Aorta (tissue), 5 donors: ENCODE measurements at regions not wholly inside any gene's neighbourhood (a gene's known extent, or its start where the extent isn't known, plus 50 kb on each side); places are given as distances from the start of the nearest gene placed in this dataset.

Experiments used
- ATAC-seq: fragments of 200-7000 bp; cut with Tn5 transposase; one replicate; pipeline ENCODE4 v1.9.1; 2022; ENCODE audit warnings: moderate library complexity; ENCODE audit not compliant: low FRiP score
- DNase-seq, 2 donors: peaks; one replicate each; pipeline ENCODE4 v3.0.0-alpha.2; 2020
- H3K27ac ChIP-seq, 2 donors: one replicate each; pipeline ENCODE4 v1.5.1; 2013; ENCODE audit warnings: low read length in 2 of 2, mild to moderate bottlenecking in 2 of 2, moderate library complexity in 2 of 2, control low read depth in 1 of 2, inconsistent platforms in 1 of 2, low read depth in 1 of 2
- H3K27me3 ChIP-seq, 2 donors: one replicate each; pipeline ENCODE4 v1.6.1; 2013; ENCODE audit warnings: control low read depth in 1 of 2, low read length in 1 of 2, mild to moderate bottlenecking in 1 of 2, moderate library complexity in 1 of 2; ENCODE audit not compliant: insufficient read depth in 2 of 2, control insufficient read depth in 1 of 2
- H3K36me3 ChIP-seq, 2 donors: one replicate each; pipeline ENCODE4 v1.6.1; 2013; ENCODE audit warnings: control low read depth in 1 of 2, low read length in 1 of 2, mild to moderate bottlenecking in 1 of 2; ENCODE audit not compliant: insufficient read depth in 2 of 2, control insufficient read depth in 1 of 2
- H3K4me1 ChIP-seq, 2 donors: one replicate each; pipeline ENCODE4 v1.6.1; 2013; ENCODE audit warnings: low read length in 2 of 2, control low read depth in 1 of 2, mild to moderate bottlenecking in 1 of 2, moderate library complexity in 1 of 2; ENCODE audit not compliant: insufficient read depth in 2 of 2, control insufficient read depth in 1 of 2
- H3K4me3 ChIP-seq, 2 donors: one replicate each; pipeline ENCODE4 v1.5.1; 2013; ENCODE audit warnings: low read length in 2 of 2, control low read depth in 1 of 2, mild to moderate bottlenecking in 1 of 2
- H3K9me3 ChIP-seq: one replicate; pipeline ENCODE4 v1.6.1; 2013; ENCODE audit warnings: mild to moderate bottlenecking, low read length; ENCODE audit not compliant: control insufficient read depth
- WGBS, 2 donors: extraction: QIAGEN DNeasy Blood & Tissue Kit; methylation state at CpG; one replicate each; pipeline ENCODE4 v1.1.7; 2013; 5-methylcytosine and 5-hydroxymethylcytosine counted together
- intact Hi-C, 2 donors: fragments of 100-400 bp; cut with DNase I; formaldehyde crosslinking; loops; one replicate each; pipeline versions ENCODE4 v1.14.2 to v1.15.0; 2022
- donor health status: healthy with polysubstance abuse.
- donor health status: Bipolar disorder and iron deficiency.
- donor health status: DM: no; HTN: no; CAD: no.
- donor health status: DM: no; HTN: no; CAD: no.
- donor health status: DM: yes; HTN: yes; CAD: no.

DNA sequence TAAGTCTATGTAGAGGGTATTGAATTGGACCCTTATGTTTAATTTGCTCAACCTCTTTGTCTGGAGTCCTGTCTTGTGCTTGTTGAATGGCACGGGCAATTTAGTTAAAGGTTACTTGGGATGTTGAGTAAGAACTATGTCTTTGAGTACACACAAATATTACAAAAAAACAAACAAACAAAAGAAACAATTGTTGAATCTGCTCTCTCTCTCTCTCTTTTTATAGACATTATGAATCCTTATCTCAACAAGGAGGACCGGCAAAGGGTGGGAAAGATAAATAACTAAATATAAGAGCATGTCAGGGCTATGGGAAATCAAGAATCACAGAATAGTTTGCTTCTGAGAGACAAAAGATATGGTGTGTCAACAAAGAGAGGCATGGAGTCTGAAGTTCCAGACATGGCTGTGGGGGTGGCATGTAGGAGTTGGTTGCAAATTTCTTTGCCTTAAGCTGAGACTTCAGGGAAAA, 608.6 kb downstream of the UTRN start:
- no peaks in the 10 kb centered on the region for H3K27me3 ChIP-seq
- no peaks in the 10 kb centered on the region for H3K4me1 ChIP-seq
- H3K36me3 ChIP-seq: no peaks in the 10 kb centered on the region
- H3K27ac ChIP-seq: no peak overlapping the region
- intact Hi-C loops: no loop called here
- 47 to 49% methylated on average over 2 of the region's 2 CpGs for WGBS, 2 donors
- no peak overlapping the region for H3K4me3 ChIP-seq
- H3K9me3 ChIP-seq: peaks cover 1% of the 10 kb centered on the region
- DNase-seq (no peak), ATAC-seq (no peak)

DNA sequence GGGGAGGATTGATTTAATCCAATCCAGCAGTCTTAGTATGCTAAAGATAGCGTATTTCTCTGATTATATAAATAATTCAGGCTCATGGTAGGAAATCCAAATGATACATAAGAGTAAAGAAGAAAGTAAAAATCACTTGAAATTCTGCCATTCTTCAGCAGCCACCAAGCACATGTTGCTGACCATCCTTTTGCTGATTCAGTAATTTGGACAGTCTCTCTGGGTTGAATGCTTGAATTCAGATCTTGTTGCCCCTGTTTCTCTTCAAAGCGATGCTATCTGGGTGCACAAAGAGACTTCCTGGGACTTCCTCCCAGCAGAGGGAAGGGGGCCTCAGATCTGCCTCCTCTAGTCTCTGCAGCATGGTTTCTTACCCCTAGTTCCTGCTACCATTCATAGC, 609.1 kb downstream of the UTRN start:
- ATAC-seq: no peak
- Histone ChIP-seq H3K4me1 (no peaks in the 10 kb centered on the region), H3K27ac (no peak overlapping the region), H3K4me3 (no peak overlapping the region), H3K27me3 (no peaks in the 10 kb centered on the region), H3K9me3 (peaks cover 1% of the 10 kb centered on the region), H3K36me3 (no peaks in the 10 kb centered on the region)
- 77% methylated on average over 2 of the region's 2 CpGs for WGBS, 2 donors
- no peak for DNase-seq
- intact Hi-C loops: no loop called here

DNA sequence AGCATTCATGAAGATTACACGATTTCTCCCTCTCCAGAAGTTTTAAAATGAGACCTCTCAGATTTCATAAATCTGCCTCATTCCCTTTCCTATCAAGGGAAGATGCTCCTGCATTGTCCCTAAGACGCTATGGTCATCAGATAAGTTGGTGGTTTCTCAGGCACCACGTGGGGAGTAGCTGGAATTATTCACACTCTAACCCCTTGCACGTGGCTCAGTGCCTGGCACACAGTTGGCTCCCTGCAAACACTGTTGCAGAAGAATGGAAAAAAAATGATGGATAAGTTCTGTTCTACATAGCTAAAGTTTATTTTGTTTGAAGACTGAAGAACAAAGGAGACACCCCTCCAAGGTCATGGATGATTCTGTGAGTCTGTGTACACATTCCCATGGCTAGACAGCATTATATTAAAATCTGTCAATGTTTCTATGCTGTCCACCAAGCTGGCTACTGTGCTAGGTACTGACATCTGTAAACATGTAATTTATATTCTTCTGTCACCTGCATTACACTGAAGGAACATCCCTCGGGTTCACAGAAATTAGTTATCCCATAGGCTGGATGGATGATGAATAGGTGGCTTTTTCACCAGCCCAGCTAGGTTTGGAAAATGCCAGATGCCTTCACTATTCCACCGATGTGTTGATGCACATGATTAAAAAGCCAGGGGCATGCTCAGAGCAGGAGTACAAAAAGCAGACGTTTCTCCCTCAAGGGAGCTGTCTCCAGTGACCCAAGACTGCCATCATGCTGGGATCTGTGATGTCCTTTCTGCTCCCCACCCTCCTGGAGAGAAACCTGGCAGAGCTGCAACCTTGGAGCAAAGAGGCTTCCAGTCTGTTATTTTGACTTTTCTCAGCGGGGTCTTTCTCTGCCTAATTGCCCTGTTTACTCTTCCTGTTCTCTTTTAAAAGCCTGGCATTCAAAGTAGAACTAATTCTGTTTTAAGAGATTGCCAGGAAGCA, 610.5 kb downstream of the UTRN start:
- Histone ChIP-seq H3K4me3 (no peak overlapping the region), H3K27me3 (no peaks in the 10 kb centered on the region), H3K27ac (no peak overlapping the region), H3K4me1 (no peaks in the 10 kb centered on the region), H3K36me3 (no peaks in the 10 kb centered on the region), H3K9me3 (peaks cover 1% of the 10 kb centered on the region)
- intact Hi-C loops: no loop called here
- 45 to 50% methylated on average over 8 of the region's 8 CpGs for WGBS, 2 donors
- DNase-seq (no peak), ATAC-seq (no peak)

DNA sequence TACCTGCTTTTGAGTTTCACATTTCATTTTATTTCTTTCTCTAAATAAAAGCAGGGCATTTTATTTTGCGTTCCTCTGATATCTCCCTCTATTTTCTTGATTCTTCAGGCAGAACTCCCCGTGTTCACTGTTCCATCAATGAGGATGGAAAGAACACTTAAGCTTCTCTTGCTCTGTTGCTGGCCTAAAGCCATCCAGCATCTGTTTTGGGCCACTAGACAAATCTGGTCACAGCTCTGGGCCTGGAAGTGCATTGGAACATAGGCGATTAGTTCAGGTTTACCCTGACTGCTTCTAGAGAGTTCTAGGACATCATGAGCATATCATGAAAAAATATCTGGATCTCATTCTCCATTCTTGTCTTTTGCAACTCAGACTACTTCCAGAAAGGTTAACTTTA, 611.2 kb downstream of the UTRN start:
- no peak for ATAC-seq
- intact Hi-C loops: no loop called here
- WGBS, 2 donors: 74 to 79% methylated on average over 3 of the region's 3 CpGs
- DNase-seq: no peak
- Histone ChIP-seq H3K27ac (no peak overlapping the region), H3K36me3 (no peaks in the 10 kb centered on the region), H3K4me1 (no peaks in the 10 kb centered on the region), H3K27me3 (no peaks in the 10 kb centered on the region), H3K4me3 (no peak overlapping the region), H3K9me3 (peaks cover 1% of the 10 kb centered on the region)

DNA sequence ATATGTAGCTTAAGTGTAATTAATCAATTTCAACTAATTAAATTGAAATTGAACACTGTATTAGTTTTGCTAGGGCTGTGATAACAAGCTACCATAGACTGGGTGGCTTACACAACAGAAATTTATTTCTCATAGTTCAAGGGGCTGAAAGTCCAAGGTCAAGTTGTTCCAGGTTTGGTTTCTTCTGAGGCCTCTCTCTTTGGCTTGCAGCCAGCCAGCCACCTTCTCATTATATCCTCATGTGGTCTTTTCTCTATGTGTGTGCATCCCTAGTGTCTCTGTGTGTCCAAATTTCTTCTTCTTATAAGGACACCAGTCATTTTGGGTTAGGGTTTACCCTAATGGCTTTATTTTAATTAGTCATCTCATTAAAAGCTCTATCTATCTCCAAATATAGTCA, 611.7 kb downstream of the UTRN start:
- H3K4me1 ChIP-seq: no peaks in the 10 kb centered on the region
- H3K4me3 ChIP-seq: no peak overlapping the region
- ATAC-seq (no peak), DNase-seq (no peak)
- H3K27me3 ChIP-seq: no peaks in the 10 kb centered on the region
- no peak overlapping the region for H3K27ac ChIP-seq
- intact Hi-C loops: no loop called here
- peaks cover 1% of the 10 kb centered on the region for H3K9me3 ChIP-seq
- no peaks in the 10 kb centered on the region for H3K36me3 ChIP-seq

DNA sequence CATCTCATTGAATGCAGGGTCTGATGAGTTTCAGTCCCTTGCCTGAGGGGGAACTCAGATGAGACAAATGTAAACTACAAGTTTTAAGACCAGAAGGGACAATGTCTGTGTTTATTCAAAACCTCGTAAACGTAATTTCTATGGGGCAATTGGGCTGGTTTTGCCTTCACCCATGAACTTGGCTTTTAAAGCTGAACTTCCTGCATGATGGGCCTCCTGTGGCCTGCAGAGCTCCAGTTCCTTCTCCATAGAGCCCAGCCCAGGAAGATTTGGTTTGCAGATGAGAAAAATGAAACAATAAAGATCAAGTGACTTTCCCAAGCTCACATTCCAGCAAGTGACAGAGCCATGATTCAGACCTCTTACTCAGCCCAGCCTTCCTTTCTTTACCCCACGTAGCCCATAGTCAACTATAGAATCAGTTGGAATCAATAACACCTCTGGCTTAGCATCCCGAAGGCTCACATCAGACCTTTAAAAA, 612.3 kb downstream of the UTRN start:
- intact Hi-C loops: no loop called here
- 78 to 79% methylated on average over 4 of the region's 4 CpGs for WGBS, 2 donors
- ATAC-seq: no peak

DNA sequence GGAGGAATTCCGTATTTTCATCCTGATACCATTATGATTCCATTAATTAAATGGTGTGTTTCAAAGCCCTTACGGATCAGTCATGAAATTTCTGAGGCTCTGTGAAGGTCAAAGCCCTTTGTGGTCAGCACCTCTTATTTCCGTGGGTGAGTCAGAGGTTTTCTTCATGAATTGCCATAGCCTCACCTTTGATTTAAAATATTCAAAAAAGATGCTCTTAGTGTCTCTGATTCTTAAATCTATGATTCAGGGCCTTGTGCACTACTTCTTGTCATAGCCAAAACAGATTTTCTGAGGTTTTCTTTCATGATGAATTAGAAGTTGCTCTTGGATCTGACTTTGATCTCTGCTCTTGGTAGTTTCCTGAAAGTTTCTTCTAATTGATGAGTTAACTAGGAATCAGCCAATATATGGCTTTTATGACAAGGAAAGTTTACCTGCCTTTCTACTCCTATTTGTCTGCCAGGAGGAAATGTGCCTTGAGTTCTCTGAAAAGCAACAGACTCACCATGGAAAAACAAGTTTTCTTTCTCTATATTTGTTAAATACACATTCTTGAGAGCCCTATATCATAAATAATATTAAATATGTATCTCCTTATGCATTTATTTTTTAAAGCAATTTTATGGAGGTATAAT, 613.0 kb downstream of the UTRN start:
- Histone ChIP-seq H3K9me3 (no peaks in the 10 kb centered on the region), H3K4me3 (no peak overlapping the region), H3K4me1 (no peaks in the 10 kb centered on the region), H3K27ac (no peak overlapping the region), H3K27me3 (no peaks in the 10 kb centered on the region), H3K36me3 (no peaks in the 10 kb centered on the region)
- intact Hi-C loops: no loop called here
- ATAC-seq: no peak
- no peak for DNase-seq
- 94% methylated on average over 3 of the region's 3 CpGs for WGBS, 2 donors

More for the DNA sequence above, 612.3 kb downstream of the UTRN start:
- Histone ChIP-seq H3K27ac (no peak overlapping the region), H3K4me1 (no peaks in the 10 kb centered on the region), H3K4me3 (no peak overlapping the region), H3K27me3 (no peaks in the 10 kb centered on the region), H3K9me3 (peaks cover 1% of the 10 kb centered on the region), H3K36me3 (no peaks in the 10 kb centered on the region)
- DNase-seq: no peak

DNA sequence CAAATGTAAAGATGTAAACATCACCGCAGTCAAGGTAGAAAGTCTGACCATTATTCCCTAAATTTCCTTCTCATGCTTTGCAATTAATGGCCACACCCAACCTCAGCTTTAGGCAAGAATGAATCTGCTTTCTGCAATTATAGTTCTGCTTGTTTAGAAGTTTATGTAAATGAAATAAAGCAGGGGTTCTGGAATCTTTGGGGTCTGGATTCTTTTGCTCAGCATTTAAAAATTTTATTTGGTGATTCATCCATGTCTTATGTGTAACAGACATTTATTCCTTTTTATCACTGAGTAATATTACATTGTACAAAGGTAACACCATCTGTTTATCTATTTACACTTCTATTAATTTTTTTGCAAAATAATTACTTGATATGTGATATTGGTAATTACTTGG, 613.6 kb downstream of the UTRN start:
- 97 to 100% methylated on average over 1 of the region's 1 CpG for WGBS, 2 donors
- H3K4me3 ChIP-seq: no peak overlapping the region
- H3K36me3 ChIP-seq: no peaks in the 10 kb centered on the region
- H3K27me3 ChIP-seq: no peaks in the 10 kb centered on the region
- intact Hi-C loops: no loop called here
- ATAC-seq (no peak), DNase-seq (no peak)
- H3K9me3 ChIP-seq: no peaks in the 10 kb centered on the region
- no peak overlapping the region for H3K27ac ChIP-seq
- H3K4me1 ChIP-seq: no peaks in the 10 kb centered on the region

DNA sequence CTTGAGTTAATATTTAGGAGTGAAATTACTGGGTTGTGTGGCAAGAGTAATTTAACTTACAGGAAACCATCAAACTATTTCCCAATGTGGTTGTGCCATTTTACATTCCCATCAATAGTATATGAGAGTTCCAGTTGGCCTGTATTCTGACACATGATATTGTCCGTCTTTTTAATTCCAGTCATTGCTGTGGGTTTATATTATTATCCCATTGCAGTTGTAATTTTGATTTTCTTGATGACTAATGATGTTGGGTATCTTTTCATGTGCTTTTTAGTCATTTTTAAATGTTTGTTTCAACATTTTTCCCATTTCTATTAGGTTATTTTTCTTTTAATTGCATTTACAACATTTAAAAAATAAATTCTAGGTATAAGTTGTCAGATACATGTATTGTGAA, 614.0 kb downstream of the UTRN start:
- Histone ChIP-seq H3K9me3 (no peaks in the 10 kb centered on the region), H3K4me1 (no peaks in the 10 kb centered on the region), H3K27me3 (no peaks in the 10 kb centered on the region), H3K4me3 (no peak overlapping the region), H3K36me3 (no peaks in the 10 kb centered on the region), H3K27ac (no peak overlapping the region)
- WGBS, 2 donors: 83 to 89% methylated on average over 1 of the region's 1 CpG
- ATAC-seq: no peak
- intact Hi-C loops: no loop called here
- no peak for DNase-seq
